HG03460 (cell line): ENCODE measurements at regions not wholly inside any gene's neighbourhood (a gene's known extent, or its start where the extent isn't known, plus 50 kb on each side); places are given as distances from the start of the nearest gene placed in this dataset.

Experiments
- ATAC-seq: cut with Tn5 transposase; IDR thresholded peaks from one replicate; pipeline ENCODE4 v1.9.1; 2021; ENCODE audit not compliant: unreplicated experiment

DNA sequence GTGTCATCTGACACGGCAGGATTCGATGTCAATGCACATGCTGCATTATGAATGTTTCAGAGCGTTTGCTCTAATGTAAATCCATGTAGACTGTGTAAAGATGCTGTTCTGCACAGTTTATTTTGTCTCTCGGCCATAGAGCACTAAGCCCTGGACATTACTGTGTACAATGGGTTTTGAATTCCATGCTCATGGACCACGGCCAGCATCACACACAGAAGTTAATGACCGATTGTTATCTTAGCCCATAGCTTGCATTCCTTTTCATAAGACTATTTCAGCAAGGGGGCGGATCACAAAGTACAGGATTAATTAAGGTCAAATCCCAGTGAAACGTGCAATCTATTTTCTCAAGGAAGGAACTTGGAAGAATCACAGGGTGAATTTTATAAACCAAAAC lies 286.1 kb upstream of the TENM3 start:
- ATAC-seq: no peak

DNA sequence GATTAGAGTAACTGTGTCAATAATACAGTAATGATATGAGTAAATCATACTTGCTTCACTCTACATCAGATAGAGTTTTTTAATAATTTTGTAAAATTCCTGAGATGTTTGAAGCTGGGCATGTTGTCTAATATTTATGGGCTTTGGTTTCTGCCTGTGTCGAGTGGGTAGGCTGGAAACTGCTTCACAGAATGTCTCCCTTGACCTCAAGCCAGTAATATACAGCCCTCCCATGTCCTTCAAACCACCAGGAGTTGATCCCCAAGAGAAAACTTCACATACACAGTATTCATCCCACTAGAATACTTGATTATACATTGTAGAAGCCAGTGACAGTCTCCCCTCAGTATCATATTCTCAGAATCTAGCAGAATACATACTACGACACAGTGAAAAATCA lies 284.8 kb upstream of the TENM3 start:
- no peak for ATAC-seq

DNA sequence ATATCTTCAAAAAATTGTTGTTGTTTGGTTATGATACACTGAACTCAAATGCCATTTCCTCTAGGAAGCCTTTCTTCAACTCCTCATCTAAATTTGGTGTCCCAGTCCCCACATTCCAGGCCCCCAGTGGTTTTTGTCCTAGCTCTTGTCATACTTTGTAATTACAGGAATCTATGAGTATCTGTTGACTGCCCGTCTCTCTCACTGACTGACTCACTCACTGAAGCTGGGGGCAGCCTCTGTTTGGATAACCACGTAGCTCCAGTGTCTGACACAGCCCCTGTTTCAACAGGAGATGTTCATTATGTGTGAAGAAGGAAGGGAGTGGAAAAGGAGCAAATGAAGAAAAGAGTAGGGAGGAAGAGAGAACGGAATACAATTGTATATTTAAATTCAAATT lies 284.1 kb upstream of the TENM3 start:
- no peak for ATAC-seq

DNA sequence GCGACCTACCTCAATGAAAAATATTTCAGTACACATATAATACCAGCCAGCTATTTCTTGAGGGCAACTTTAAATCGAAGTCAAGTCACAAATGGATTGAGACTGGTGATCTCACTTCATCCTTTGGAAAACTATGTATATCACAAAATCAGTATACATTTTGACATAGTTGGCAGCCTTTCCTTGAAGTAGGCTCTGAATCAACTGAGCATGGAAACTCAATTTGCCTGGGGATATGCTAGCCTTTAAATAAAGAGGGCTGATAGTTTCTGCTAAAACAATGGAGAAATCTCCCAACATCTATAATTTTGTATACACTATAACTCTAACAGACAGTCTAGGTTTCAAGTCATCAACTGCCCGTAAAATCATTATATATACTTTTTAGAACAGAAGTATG lies 282.8 kb upstream of the TENM3 start:
- ATAC-seq: no peak

DNA sequence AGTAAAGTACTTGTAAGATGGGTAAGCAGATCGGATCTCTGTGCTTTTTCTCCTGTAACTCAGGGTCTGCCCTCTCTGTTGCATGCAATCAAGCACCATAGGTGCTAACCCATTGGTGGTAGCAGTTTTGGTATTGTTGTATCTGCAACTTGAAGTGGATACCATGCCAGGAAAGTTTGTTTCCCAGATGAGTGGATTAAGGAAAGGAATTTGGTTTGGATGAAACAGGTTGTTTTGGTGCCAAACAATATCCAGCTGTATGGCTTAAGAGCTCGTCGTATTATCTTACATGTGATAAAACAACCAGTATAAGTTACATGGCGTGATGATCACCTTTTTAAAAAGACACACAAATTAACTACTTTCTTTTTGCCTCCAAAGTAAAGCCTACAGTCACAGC lies 280.9 kb upstream of the TENM3 start:
- no peak for ATAC-seq

DNA sequence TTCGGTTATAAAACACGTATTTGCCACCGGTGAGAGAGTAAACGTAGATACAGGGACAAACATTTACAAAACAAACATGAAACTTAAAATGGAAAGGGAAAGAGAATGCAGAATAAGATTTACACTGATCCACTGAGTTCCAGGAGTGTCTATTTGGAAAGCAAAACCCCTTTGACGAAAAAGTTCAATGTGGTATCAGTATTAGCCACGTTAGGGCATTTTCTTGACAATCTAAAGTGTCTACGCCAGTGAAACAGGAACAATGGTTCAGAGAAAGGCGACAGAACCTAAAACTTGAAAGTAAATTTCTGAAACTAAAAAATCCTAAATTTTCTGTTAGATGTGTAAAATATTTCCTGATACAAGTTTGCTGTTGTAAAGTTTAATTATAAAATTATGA lies 278.5 kb upstream of the TENM3 start:
- no peak for ATAC-seq

DNA sequence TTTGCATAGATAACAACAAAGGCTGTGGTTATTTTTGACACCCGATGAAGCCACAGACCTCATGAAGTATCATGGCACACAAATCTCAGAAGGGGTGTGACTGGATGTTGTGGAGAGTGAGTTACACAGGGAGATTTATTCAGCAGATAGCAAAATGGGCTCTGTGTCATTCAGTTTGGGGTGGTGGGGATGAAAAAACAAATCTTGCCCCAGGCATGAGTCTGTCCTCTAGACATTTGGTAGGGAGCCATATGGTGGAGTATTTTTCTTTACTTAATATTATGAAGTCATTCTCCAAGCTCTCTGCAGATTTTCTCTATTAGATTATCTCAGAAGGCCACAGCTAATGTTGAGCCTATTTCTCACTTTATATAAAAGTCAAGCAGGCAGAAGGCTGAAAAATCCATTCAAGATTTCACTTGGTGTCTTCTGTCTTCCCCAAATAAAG lies 277.1 kb upstream of the TENM3 start:
- ATAC-seq: no peak

DNA sequence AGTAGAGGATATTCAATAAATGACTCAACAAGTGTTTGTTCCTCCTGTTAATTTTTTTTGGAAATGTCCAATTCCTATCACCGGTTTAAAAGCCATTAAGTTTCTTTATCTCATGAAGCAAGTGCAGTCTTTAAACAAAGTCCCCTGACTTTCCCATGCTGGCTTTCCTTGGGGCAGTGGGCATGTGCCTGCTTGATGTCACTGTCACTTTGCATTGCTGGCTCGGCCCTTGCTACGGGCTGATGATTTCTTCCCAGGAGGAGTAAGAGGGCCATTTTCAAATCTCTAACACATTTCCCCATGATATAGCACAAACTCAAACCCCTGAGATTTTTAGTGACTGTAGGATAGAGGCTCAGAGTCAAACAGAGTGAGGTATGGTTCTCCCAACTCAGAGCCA lies 275.8 kb upstream of the TENM3 start:
- ATAC-seq: no peak

DNA sequence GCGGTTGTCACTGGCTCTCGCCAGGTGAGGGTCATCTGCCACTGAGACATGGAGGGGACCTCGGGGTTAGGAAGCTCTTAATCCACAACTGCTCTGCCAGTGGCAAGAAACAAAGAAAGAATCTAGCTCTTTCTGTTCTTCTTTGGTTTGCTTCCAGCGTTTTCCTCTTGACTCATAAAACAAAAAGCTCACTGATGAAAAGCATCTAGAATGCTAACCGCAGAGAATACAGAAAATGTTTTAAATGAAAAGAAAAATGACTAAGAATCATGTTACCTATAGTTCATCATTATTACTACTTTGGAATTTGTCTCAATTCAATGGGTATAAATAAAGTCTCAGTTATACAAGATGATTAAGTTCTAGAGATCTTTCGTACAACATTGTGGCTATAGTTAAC lies 274.8 kb upstream of the TENM3 start:
- no peak for ATAC-seq

DNA sequence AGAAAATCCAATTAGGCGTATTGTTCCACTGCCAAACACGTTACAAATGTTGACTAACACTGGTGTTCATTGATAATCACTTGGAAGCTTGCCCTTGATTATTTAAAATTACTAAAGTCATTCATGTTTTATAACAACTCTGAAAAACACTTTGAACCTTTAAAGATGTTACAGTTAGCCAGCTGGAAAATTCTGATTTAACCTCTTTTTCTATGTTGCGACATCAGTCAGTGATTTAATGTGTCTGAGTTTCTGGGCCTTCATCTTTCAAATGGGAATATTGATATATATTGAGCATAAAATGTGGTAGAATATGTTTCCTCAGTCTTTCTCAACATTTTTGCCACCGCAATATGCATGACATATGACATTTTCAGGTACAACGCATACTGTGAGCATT lies 274.1 kb upstream of the TENM3 start:
- no peak for ATAC-seq

DNA sequence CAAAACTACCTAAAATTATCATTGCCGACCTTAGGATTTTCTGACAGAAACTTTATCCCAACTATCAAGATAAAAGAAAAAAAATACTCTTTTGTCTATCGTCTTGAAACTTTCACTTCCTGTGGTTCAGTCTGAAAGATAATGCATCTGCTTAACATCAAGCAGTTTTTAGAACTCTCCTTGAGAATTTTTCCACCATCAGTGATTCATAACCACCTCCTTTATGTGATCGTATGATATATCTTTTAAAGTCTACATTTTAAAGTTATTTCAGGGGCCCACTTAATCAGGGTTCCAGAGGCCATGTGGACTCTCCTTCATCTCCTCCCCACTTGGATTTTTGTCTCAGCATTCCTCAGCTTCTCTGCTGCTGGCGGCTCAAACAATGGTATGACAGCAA lies 272.8 kb upstream of the TENM3 start:
- ATAC-seq: no peak

DNA sequence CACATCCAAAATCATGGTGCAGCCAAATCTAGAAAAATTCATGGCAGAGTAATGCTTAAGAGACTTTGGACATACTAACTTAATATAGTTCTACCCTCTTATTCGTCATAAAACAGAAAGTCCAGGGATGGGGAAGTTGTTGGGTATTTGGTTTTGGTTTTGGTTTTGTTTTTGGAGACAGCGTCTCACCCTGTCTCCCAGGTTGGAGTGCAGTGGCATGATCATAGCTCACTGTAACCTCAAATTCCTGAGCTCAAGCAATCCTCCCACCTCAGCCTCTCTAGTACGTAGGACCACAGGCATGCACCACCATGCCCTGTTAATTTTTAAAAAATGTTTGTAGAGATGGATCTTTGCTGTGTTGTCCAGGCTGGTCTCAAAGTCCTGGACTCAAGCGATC lies 271.8 kb upstream of the TENM3 start:
- ATAC-seq: peak; percentile 75

DNA sequence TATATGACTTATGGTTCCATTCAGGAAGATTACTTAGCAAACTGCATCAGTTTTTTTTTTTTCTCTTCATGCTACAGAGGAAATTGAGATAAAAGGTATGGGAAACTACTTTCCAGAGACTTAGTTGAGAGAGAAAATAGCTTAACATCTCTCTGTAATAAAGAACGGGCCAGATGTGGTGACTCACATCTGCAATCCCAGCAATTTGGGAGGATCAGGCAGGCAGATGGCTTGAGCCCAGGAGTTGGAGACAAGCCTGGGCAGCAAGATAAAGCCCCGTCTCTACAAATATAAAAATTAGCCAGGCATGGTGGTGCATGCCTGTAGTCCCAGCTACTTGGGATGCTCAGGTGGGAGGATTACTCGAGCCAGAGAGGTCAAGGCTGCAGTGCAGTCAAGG lies 271.2 kb upstream of the TENM3 start:
- ATAC-seq: no peak

DNA sequence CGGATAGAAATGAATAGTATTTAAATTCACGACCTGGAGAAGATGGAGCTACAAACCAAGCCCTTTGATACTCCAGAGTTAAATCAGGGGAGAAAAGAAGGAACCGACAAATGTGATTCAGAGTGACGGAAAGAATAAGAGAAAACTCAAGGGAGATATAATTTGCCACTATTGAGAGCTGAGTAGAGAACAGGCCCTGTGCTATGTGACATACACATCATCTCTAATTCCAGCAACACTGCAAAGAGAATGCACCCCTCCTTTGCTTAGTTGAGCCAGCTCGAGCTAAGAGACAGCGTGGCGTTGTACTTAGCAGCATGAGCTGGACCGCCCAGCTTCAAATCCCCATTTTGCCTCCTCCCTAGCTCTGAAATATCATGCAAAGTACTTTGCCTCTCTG lies 266.4 kb upstream of the TENM3 start:
- ATAC-seq: no peak

DNA sequence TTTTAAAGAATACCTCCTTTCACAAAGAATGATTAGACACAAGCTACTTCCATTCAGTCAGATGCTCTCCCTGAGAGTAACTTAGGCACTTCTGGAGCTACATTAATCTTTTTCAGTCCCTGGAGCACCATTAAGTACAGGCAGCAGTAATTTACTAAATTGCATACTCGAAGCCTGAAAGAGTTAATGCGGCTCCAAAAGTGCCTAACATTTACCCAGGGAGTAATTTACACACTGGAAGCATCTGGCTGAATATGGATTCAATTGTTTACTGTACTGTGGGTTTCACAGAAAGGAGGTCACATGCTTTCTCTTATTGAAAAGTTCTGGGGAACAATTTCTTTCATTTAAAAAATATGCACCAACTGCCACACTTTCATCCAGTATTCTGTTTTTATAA lies 260.8 kb upstream of the TENM3 start:
- no peak for ATAC-seq

DNA sequence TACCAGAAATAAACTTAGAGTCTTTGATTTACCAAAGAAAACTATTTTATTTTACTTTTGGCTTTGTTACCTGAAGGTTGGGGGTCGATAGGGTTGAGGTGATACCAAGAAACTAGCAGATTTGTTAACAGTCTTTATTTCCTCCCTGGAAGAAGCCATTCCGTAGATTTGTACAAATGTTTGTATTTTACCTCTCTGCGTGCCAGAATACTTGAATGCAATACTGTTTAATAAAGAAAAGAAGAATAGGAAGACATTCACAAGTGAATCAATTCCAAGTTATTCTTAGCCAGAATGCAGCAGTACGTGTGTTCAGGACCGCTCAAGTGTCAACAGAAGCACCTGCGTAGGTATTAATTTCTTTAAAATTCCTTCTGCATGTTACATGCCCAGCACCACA lies 260.3 kb upstream of the TENM3 start:
- no peak for ATAC-seq

DNA sequence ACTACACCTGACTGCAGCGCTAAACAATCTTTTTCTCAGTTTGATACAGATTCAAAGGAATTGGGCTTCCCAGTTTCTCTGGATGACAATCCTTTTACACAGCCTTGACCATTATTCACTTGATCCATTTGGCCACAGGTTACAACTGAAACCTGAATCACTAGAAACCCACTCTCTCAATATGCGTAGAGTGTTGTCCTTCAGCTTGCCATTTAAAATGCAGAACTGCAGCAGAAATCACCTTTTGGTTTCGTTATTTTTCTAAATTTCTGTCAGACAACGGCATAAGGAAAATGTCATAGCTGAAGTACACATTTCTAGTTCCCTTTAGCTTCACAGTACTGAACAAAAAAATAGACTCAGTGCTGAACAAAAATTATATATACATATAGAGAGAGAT lies 255.8 kb upstream of the TENM3 start:
- ATAC-seq: no peak

DNA sequence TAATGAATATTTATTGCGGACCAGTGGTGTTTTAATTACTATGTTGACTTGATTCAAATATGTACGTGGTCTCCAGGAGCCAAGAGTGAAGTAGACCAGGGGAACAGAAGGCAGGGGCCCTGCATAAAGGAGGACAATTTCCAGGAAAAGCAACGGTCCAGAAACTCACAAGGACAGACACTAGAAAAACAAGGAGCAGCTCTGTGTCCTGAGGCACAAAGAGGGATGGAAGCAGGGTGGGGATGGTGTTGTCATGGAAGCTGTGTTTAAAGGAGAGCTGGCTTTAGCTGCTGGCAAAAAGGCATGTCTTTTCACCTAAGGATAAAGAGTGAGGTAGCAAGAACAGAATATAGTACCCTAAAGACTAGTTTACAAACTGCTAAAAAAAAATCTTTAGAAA lies 254.1 kb upstream of the TENM3 start:
- no peak for ATAC-seq

DNA sequence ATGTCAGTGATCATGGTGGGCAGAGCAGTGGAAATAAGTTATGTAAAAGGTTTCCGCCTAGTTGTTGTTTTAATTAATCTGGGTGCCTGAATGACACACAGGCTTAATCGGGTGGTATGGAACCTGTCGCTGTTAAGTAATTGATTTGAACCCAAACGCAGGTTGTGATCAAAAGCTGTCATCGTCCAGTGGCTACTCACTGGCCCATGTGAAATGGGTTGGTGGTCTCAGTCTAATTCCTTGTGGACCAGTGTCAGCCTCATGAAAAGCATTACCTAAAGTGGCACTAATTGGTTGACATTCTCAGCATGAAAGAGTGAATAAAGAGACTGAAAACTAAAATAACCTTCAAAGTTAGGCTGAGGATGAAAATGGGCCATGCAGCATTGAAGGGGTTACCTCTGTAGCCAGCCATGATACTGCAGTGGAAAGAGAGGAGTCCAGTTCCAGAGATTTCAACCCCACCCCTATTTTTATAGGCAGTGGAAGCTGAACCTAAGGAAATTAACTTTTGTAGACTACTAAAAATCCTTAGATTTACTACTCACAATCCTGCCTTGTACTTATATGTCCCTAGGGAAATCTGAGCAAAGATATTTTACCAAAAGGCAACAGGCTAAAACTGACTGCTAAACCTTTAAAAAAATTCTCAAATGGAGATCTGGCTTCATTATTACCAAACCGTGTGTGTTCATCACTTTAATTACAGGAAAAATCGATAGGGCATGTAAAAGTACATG lies 251.7 kb upstream of the TENM3 start:
- ATAC-seq: no peak

DNA sequence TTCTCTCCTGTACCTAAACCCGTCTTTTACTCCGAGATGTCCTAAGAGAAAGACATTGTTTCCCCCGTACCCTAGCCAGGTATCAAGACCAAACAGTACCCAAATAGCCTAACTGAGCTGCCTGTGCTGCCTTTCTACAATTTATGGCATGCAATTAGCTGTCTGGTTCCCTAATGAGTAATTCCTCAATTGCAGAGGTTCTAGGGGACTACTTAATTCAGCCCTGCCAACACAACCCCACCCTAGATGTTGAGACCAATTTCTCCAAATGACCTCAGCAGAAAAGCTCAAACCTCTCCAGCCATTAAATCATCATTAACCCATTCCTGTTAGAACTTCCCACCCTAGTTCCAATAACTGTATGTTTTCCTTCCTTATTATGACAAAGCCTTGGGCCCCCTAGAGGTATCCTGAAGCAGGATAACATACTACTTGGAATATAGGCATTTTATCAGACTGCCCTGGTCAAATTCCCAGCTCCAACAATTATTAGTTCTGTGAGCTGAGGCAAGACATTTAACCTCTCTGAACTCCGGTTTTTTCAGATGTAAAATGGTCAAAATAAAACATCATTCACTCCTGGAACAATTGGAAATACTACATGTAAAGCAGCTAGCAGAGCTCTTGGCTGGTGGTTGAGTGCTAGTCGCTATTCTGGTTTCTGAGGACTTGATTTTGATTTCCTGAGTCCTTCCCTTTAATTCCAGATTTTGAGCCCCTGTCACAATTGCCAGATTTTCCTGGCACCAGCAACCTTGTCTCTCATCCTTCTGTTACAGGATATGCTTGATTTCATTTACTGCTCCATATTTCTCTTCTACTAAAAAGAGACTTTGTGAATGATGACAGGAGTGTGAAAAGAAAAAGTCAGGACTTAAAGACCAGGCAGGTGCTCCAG lies 244.6 kb upstream of the TENM3 start:
- ATAC-seq: no peak

DNA sequence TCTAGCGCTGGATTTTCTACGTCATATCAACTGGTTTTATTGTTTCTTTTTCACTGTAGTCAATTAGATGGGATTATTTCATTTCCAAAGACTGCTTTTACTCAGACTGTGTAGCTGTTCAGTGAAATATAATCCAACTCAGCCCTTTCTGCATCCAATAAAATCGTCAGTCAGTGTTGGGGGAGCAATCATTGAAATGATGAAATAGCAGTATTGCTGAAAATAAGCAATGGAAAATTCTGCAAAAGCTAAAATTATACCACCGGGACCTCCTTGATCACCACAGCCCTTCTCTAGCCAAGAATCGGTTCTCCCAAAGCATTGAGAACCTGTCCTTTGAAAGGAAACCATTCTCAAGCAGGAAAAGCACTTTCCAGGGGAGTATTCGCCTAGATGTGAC lies 243.1 kb upstream of the TENM3 start:
- ATAC-seq: no peak

DNA sequence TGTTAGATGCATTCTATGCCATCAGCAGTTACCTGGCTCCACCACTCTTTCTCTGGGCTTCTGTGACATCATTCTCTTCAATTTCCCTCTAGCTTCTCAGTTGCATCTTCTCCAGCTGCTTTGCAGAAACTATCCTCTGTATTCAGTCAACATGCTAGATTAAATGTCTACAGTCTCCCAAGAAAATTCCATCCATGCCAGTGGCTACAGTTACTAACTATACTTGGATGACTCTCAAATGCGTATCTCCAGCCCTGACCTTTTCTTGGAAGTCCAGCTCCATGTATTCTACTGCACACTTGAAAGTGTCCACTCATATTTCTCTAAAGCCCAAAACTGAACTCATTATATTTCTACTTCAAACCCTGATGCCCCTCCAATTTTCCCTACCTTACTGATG lies 232.3 kb upstream of the TENM3 start:
- ATAC-seq: no peak
